RWPE2 (cell line): ENCODE measurements at regions not wholly inside any gene's neighbourhood (a gene's known extent, or its start where the extent isn't known, plus 50 kb on each side); places are given as distances from the start of the nearest gene placed in this dataset.

Source experiments
- ATAC-seq: fragments of 200-7000 bp; cut with Tn5 transposase; 3 replicates; pipeline ENCODE4 v1.9.1; 2021; ENCODE audit warnings: low read depth
- DNase-seq: peaks from one replicate; pipeline ENCODE4 v3.0.0-alpha.2; 2020; ENCODE audit warnings: low spot score
- H3K27ac ChIP-seq: fragments of 450-650 bp; 2 replicates; pipeline ENCODE4 v1.5.1; 2017; ENCODE audit warnings: mild to moderate bottlenecking; ENCODE audit not compliant: poor library complexity, severe bottlenecking
- H3K27me3 ChIP-seq: fragments of 250-450 bp; sonication (Bioruptor Pico); 2 replicates; pipeline ENCODE4 v1.5.1; 2021; ENCODE audit warnings: mild to moderate bottlenecking, moderate library complexity; ENCODE audit not compliant: insufficient read depth, poor library complexity, severe bottlenecking
- H3K36me3 ChIP-seq: fragments of 250-450 bp; sonication (Bioruptor Pico); 2 replicates; pipeline ENCODE4 v1.5.1; 2020; ENCODE audit warnings: low read depth, mild to moderate bottlenecking, moderate library complexity
- H3K4me1 ChIP-seq: fragments of 250-450 bp; sonication (Bioruptor Pico); 2 replicates; pipeline ENCODE4 v1.5.1; 2021; ENCODE audit warnings: mild to moderate bottlenecking, moderate library complexity; ENCODE audit not compliant: insufficient read depth, poor library complexity, severe bottlenecking
- H3K4me3 ChIP-seq: fragments of 250-450 bp; sonication (Bioruptor Pico); 2 replicates; pipeline ENCODE4 v1.5.1; 2021; ENCODE audit warnings: mild to moderate bottlenecking, moderate library complexity; ENCODE audit not compliant: severe bottlenecking
- H3K9me3 ChIP-seq: fragments of 250-450 bp; sonication (Bioruptor Pico); 2 replicates; pipeline ENCODE4 v1.5.1; 2021; ENCODE audit warnings: mild to moderate bottlenecking, moderate library complexity; ENCODE audit not compliant: severe bottlenecking
- CTCF ChIP-seq: fragments of 450-650 bp; IDR thresholded peaks from one replicate; pipeline ENCODE4 v1.5.1; 2017; ENCODE audit warnings: mild to moderate bottlenecking, moderate library complexity; ENCODE audit not compliant: poor library complexity, severe bottlenecking

GRCh38 chr17:79676796-79677195 lies 53.9 kb upstream of the ENPP7 start:
- H3K27me3 ChIP-seq = peaks cover 37% of the 10 kb centered on the region
- no peaks in the 10 kb centered on the region for H3K4me1 ChIP-seq
- H3K4me3 ChIP-seq = no peak overlapping the region
- H3K36me3 ChIP-seq = no peaks in the 10 kb centered on the region
- ATAC-seq (no peak), DNase-seq (no peak)
- no peak for TF ChIP-seq CTCF
- H3K27ac ChIP-seq = no peak overlapping the region
- peaks cover 6% of the 10 kb centered on the region for H3K9me3 ChIP-seq

- Histone ChIP-seq H3K9me3 (peaks cover 6% of the 10 kb centered on the region), H3K36me3 (no peaks in the 10 kb centered on the region), H3K4me3 (no peak overlapping the region), H3K27ac (no peak overlapping the region), H3K4me1 (no peaks in the 10 kb centered on the region), H3K27me3 (peaks cover 40% of the 10 kb centered on the region)
- ATAC-seq = no peak
- DNase-seq = no peak
- no peak for TF ChIP-seq CTCF
These were observed 55.4 kb upstream of the ENPP7 start for GRCh38 chr17:79675413-79675725.

- Histone ChIP-seq H3K27ac (no peak overlapping the region), H3K27me3 (peaks cover 46% of the 10 kb centered on the region), H3K4me1 (no peaks in the 10 kb centered on the region), H3K36me3 (no peaks in the 10 kb centered on the region), H3K9me3 (peaks cover 6% of the 10 kb centered on the region), H3K4me3 (no peak overlapping the region)
- no peak for TF ChIP-seq CTCF
- no peak for DNase-seq
- ATAC-seq = no peak
These were observed 56.0 kb upstream of the ENPP7 start for GRCh38 chr17:79674506-79675412.

GRCh38 chr17:79673517-79673916 lies 57.2 kb upstream of the ENPP7 start:
- Histone ChIP-seq H3K27me3 (peaks cover 46% of the 10 kb centered on the region), H3K36me3 (no peaks in the 10 kb centered on the region), H3K9me3 (peaks cover 6% of the 10 kb centered on the region)

More at GRCh38 chr17:79673517-79673916, 57.2 kb upstream of the ENPP7 start:
- ATAC-seq (no peak), DNase-seq (no peak)
- Histone ChIP-seq H3K4me3 (no peak overlapping the region), H3K27ac (no peak overlapping the region), H3K4me1 (no peaks in the 10 kb centered on the region)
- no peak for TF ChIP-seq CTCF
